ENCODE measurements at regions not wholly inside any gene's neighbourhood (a gene's known extent, or its start where the extent isn't known, plus 50 kb on each side); places are given as distances from the start of the nearest gene placed in this dataset.

DNA sequence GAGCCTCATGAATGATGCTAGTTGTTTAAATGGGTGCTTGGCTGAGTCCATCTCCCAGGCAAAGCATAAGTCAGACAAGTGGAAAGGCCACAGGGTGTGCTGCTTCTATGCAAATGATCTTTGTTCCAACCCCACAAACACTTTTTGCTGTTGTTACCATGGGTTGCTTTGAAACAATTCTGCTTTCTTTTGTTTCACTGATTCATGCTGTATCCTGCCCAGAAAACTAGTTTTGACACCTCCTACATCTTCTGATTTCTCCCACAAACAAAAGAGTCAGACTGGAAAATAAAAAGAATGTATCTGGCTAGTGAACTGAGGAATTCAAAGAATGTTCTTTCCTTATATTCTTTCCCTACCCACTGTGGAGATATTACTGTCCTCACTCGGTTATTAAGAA is 298.6 kb downstream of the DIRAS2 start (continued):
- no peak for TF ChIP-seq TBP (IDR thresholded peaks at IDR 0.05; ENCODE audit: low read depth, low read length)
- TF ChIP-seq BACH1 (IDR thresholded peaks at IDR 0.05; ENCODE audit: low read length), result no peak
- TF ChIP-seq CREB1 (IDR thresholded peaks at IDR 0.05), result no peak
- no peak for TF ChIP-seq EP300 (IDR thresholded peaks at IDR 0.05; ENCODE audit: borderline replicate concordance in 1 of 2, low read depth in 2 of 2, low read length in 2 of 2)
- no peak for TF ChIP-seq HDAC2 (IDR thresholded peaks at IDR 0.05; ENCODE audit: borderline replicate concordance in 1 of 2, low read depth in 2 of 2, low read length in 2 of 2)

Data from H1 (cell line).